Spleen (tissue), 11 donors: ENCODE measurements at regions not wholly inside any gene's neighbourhood (a gene's known extent, or its start where the extent isn't known, plus 50 kb on each side); places are given as distances from the start of the nearest gene placed in this dataset.

Experiments used
- DNase-seq: peaks from one replicate; pipeline ENCODE4 v3.0.0-alpha.2; 2020
- H3K27ac ChIP-seq, 8 donors: fragments of 200-600 bp; sonication (generic) in 7 of 8; 1 replicate in 4 of 8; 2 replicates in 4 of 8; pipeline versions ENCODE4 v1.5.0 to v1.8.0; 2016 to 2021; ENCODE audit warnings: inconsistent platforms in 4 of 8, mild to moderate bottlenecking in 4 of 8, moderate library complexity in 1 of 8
- H3K27me3 ChIP-seq, 7 donors: fragments of 200-600 bp; sonication (generic) in 6 of 7; replicated peaks in 1 of 7; 1 replicate in 4 of 7; 2 replicates in 3 of 7; pipeline versions ENCODE4 v1.5.0 to v1.8.0; 2016 to 2021; ENCODE audit warnings: inconsistent platforms in 3 of 7, mild to moderate bottlenecking in 1 of 7
- H3K36me3 ChIP-seq, 6 donors: fragments of 200-600 bp; sonication (generic) in 5 of 6; 1 replicate in 4 of 6; 2 replicates in 2 of 6; pipeline versions ENCODE4 v1.5.0 to v1.8.0; 2016 to 2021; ENCODE audit warnings: inconsistent platforms in 2 of 6
- H3K4me1 ChIP-seq, 6 donors: fragments of 200-600 bp; sonication (generic) in 5 of 6; 1 replicate in 3 of 6; 2 replicates in 3 of 6; pipeline versions ENCODE4 v1.5.0 to v1.8.0; 2016 to 2021; ENCODE audit warnings: inconsistent platforms in 3 of 6
- H3K4me3 ChIP-seq, 8 donors: fragments of 200-600 bp; sonication (generic) in 7 of 8; 1 replicate in 4 of 8; 2 replicates in 4 of 8; pipeline versions ENCODE4 v1.5.0 to v1.8.0; 2016 to 2021; ENCODE audit warnings: inconsistent platforms in 4 of 8, mild to moderate bottlenecking in 4 of 8, moderate library complexity in 2 of 8
- H3K9me3 ChIP-seq, 8 donors: fragments of 200-600 bp; sonication (generic) in 7 of 8; 1 replicate in 4 of 8; 2 replicates in 4 of 8; pipeline versions ENCODE4 v1.5.0 to v1.8.0; 2016 to 2021; ENCODE audit warnings: inconsistent platforms in 4 of 8
- CTCF ChIP-seq, 11 experiments: fragments of 200-600 bp in 7 of 11; fragments of 450-650 bp in 4 of 11; sonication (generic) in 4 of 11; IDR thresholded peaks in 8 of 11; conservative IDR thresholded peaks in 3 of 11; 1 replicate in 7 of 11; 2 replicates in 4 of 11; pipeline versions ENCODE4 v1.4.0 to v1.8.0; 2016 to 2021; ENCODE audit warnings: antibody characterized with exemption in 11 of 11, inconsistent platforms in 4 of 11, mild to moderate bottlenecking in 1 of 11
- POLR2A ChIP-seq, 3 donors: fragments of 450-650 bp; IDR thresholded peaks; one replicate each; pipeline ENCODE4 v1.5.1; 2017; ENCODE audit warnings: antibody characterized with exemption in 3 of 3, mild to moderate bottlenecking in 1 of 3
- POLR2AphosphoS5 ChIP-seq, 3 donors: sonication (generic); formaldehyde crosslinking; IDR thresholded peaks; one replicate each; pipeline ENCODE4 v1.5.1; 2017; ENCODE audit warnings: antibody characterized with exemption in 3 of 3
- WGBS, 5 donors: extraction: QIAGEN DNeasy Blood & Tissue Kit in 3 of 5; methylation state at CpG; one replicate each; pipeline versions ENCODE4 v1.1.5 to v1.1.7; 2013 to 2018; 5-methylcytosine and 5-hydroxymethylcytosine counted together
- intact Hi-C: fragments of 100-400 bp; cut with DNase I; formaldehyde crosslinking; loops from one replicate; pipeline ENCODE4 v1.15.0; 2023; ENCODE audit warnings: low total_unique reads
- donor health status: healthy with polysubstance abuse.
- donor health status: DM: no; HTN: no; CAD: no; lungs with moderate emphysema.
- donor health status: DM: no; HTN: no; CAD: no.
- donor health status: Bipolar disorder and iron deficiency.
- donor health status: healthy.
- donor health status: DM: no; HTN: no; CAD: no.
- donor health status: DM: yes; HTN: yes; CAD: no.

- 66 to 84% (median 72%) methylated on average over 2 of the region's 2 CpGs for WGBS, 5 donors
- intact Hi-C loops: no loop called here
- Histone ChIP-seq H3K27me3 (peaks cover 0 to 26% (median 0%) of the 10 kb centered on the region in 7 donors), H3K4me1 (peaks cover 0 to 19% (median 2%) of the 10 kb centered on the region in 6 donors), H3K36me3 (no peaks in the 10 kb centered on the region), H3K9me3 (no peaks in the 10 kb centered on the region), H3K27ac (no peak overlapping the region), H3K4me3 (no peak overlapping the region)
- no peak for DNase-seq
- no peak for TF ChIP-seq CTCF (IDR thresholded peaks at IDR 0.05 in 8 of 11, conservative IDR thresholded peaks at IDR 0.05 in 3 of 11)
- TF ChIP-seq POLR2A (IDR thresholded peaks at IDR 0.05): no peak
- no peak for TF ChIP-seq POLR2AphosphoS5 (IDR thresholded peaks at IDR 0.05)
Measured at GRCh38 chr22:22384668-22385244, 123.8 kb downstream of the ZNF280B start.

- peaks cover 0 to 28% (median 0%) of the 10 kb centered on the region in 7 donors for H3K27me3 ChIP-seq
- WGBS, 5 donors: 61 to 75% (median 73%) methylated on average over 10 of the region's 10 CpGs
Measured at GRCh38 chr22:22386602-22387385, 121.7 kb downstream of the ZNF280B start.

DNA sequence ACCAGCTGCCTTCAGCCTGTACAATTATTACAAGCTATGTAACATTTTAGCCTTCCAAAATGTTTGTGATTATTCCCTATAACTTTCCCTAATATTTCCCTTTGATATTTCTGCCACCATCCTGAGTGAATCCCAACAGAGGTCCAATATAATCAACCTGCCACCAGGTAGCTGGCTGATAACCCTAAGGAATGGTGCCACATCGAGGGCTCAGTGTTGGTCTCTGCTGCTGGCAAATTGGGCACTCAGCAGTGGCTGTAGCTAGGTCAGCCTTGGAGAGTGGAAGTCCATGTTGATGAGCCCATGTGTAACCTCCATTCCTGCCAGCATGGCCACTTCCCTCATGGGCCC, 121.2 kb downstream of the ZNF280B start:
- Histone ChIP-seq H3K4me3 (no peak overlapping the region), H3K27me3 (peaks cover 0 to 28% (median 0%) of the 10 kb centered on the region in 7 donors), H3K4me1 (no peaks in the 10 kb centered on the region), H3K27ac (no peak overlapping the region), H3K9me3 (peaks cover 0 to 4% (median 1%) of the 10 kb centered on the region in 8 donors), H3K36me3 (no peaks in the 10 kb centered on the region)
- no peak for DNase-seq
- TF ChIP-seq CTCF (IDR thresholded peaks at IDR 0.05 in 8 of 11, conservative IDR thresholded peaks at IDR 0.05 in 3 of 11): no peak
- TF ChIP-seq POLR2A (IDR thresholded peaks at IDR 0.05): no peak
- no peak for TF ChIP-seq POLR2AphosphoS5 (IDR thresholded peaks at IDR 0.05)
- intact Hi-C loops: no loop called here
- WGBS, 5 donors: 0 to 53% (median 48%) methylated on average over 1 of the region's 1 CpG

More at GRCh38 chr22:22386602-22387385, 121.7 kb downstream of the ZNF280B start:
- DNase-seq: no peak
- peaks cover 0 to 1% (median 0%) of the 10 kb centered on the region in 6 donors for H3K4me1 ChIP-seq
- H3K4me3 ChIP-seq: no peak overlapping the region
- no peak overlapping the region for H3K27ac ChIP-seq
- intact Hi-C loops: no loop called here
- TF ChIP-seq POLR2A (IDR thresholded peaks at IDR 0.05): no peak
- no peak for TF ChIP-seq POLR2AphosphoS5 (IDR thresholded peaks at IDR 0.05)
- no peak for TF ChIP-seq CTCF (IDR thresholded peaks at IDR 0.05 in 8 of 11, conservative IDR thresholded peaks at IDR 0.05 in 3 of 11)
- H3K9me3 ChIP-seq: no peaks in the 10 kb centered on the region
- no peaks in the 10 kb centered on the region for H3K36me3 ChIP-seq

GRCh38 chr22:22388090-22388489, 120.5 kb downstream of the ZNF280B start:
- no peaks in the 10 kb centered on the region for H3K36me3 ChIP-seq
- H3K4me1 ChIP-seq: no peaks in the 10 kb centered on the region
- intact Hi-C loops: no loop called here
- H3K27me3 ChIP-seq: peaks cover 0 to 28% (median 0%) of the 10 kb centered on the region in 7 donors
- TF ChIP-seq POLR2A (IDR thresholded peaks at IDR 0.05): no peak
- TF ChIP-seq POLR2AphosphoS5 (IDR thresholded peaks at IDR 0.05): no peak
- TF ChIP-seq CTCF (IDR thresholded peaks at IDR 0.05 in 8 of 11, conservative IDR thresholded peaks at IDR 0.05 in 3 of 11): no peak
- no peak overlapping the region for H3K27ac ChIP-seq
- peaks cover 0 to 11% (median 9%) of the 10 kb centered on the region in 8 donors for H3K9me3 ChIP-seq
- WGBS, 5 donors: 76 to 84% (median 79%) methylated on average over 5 of the region's 5 CpGs
- no peak for DNase-seq
- H3K4me3 ChIP-seq: no peak overlapping the region
